OCI-LY1 (cell line): ENCODE measurements at regions not wholly inside any gene's neighbourhood (a gene's known extent, or its start where the extent isn't known, plus 50 kb on each side); places are given as distances from the start of the nearest gene placed in this dataset.

ENCODE experiments used
- EZH2 ChIP-seq: fragments of 200-600 bp; sonication (generic), shearing (Covaris generic); IDR thresholded peaks from 2 replicates; pipeline ENCODE4 v1.8.0; 2017; ENCODE audit warnings: borderline replicate concordance, mixed run types, mild to moderate bottlenecking, antibody characterized with exemption, low read length, moderate library complexity, mixed read lengths
- TF ChIP-seq, protein P1 (sequence below): fragments of 200-600 bp; sonication (generic), shearing (Covaris generic); IDR thresholded peaks from 2 replicates; pipeline ENCODE4 v1.5.1; 2017; ENCODE audit warnings: mild to moderate bottlenecking, antibody characterized with exemption, low read length, moderate library complexity, mixed read lengths

DNA sequence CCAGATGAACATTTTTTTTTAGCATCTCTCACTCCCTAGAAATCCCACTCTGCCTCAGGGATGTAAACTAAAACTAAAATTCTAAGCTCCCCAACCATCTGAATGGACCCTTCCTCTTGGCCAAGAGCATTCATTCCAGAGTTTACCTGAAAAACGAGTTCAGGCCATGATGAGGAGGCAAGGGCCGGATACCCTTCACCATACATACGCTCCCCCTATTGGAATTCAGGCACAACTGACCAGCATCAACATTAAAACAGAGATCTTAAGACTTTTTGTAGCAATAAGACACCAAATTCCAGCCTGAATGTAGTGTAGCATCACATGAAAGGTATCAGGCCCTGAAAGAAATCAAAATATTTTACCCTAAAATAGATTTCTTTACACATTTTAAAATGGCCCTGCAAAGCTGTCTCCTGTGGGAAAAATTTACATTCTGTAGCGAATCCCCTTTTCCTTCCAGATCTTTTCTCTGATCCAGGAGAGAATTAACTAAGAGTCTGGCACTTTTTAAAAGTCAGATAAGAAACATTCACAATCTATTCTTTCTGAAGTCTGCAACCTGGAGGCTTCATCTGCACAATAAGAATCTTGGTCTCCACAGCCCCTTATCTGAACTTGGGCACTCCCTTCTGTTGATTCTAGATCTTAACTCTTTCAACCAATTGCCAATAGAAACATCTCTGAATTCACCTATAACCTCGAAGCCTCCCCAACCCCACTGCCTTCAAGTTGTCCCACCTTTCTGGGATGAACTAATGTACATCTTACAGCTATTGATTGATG, 888.5 kb downstream of the UQCRFS1 start:
- TF ChIP-seq, protein P1, sequence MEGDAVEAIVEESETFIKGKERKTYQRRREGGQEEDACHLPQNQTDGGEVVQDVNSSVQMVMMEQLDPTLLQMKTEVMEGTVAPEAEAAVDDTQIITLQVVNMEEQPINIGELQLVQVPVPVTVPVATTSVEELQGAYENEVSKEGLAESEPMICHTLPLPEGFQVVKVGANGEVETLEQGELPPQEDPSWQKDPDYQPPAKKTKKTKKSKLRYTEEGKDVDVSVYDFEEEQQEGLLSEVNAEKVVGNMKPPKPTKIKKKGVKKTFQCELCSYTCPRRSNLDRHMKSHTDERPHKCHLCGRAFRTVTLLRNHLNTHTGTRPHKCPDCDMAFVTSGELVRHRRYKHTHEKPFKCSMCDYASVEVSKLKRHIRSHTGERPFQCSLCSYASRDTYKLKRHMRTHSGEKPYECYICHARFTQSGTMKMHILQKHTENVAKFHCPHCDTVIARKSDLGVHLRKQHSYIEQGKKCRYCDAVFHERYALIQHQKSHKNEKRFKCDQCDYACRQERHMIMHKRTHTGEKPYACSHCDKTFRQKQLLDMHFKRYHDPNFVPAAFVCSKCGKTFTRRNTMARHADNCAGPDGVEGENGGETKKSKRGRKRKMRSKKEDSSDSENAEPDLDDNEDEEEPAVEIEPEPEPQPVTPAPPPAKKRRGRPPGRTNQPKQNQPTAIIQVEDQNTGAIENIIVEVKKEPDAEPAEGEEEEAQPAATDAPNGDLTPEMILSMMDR: no peak
- no peak for TF ChIP-seq EZH2
